OCI-LY3 (cell line): ENCODE measurements at regions not wholly inside any gene's neighbourhood (a gene's known extent, or its start where the extent isn't known, plus 50 kb on each side); places are given as distances from the start of the nearest gene placed in this dataset.
"Not testable (repeated sequence)": the region's sequence is repeated elsewhere in the genome, so short reads cannot be mapped to it uniquely, and the experiment has no call there.

Experiments
- CTCF ChIP-seq: fragments of 200-600, 300-600 bp; sonication (generic); IDR thresholded peaks from 2 replicates; pipeline ENCODE4 v1.5.1; 2014; ENCODE audit warnings: antibody characterized with exemption, low read length, low read depth
- EZH2phosphoT487 ChIP-seq: fragments of 200-600 bp; shearing (Covaris generic); IDR thresholded peaks from 2 replicates; pipeline ENCODE4 v1.6.1; 2018; ENCODE audit warnings: antibody characterized with exemption, mixed run types, low read depth

- not testable (repeated sequence) for TF ChIP-seq CTCF, EZH2phosphoT487
These were observed 156.9 kb downstream of the SPATA31A6 start for GRCh38 chr9:42340435-42340723.
